ENCODE measurements at regions not wholly inside any gene's neighbourhood (a gene's known extent, or its start where the extent isn't known, plus 50 kb on each side); places are given as distances from the start of the nearest gene placed in this dataset.
"Not testable (repeated sequence)": the region's sequence is repeated elsewhere in the genome, so short reads cannot be mapped to it uniquely, and the experiment has no call there.

GRCh38 chr22:48782811-48783511 is 1044.7 kb downstream of the BRD1 start:
- peak; percentile 17 for DNase-seq

DNA sequence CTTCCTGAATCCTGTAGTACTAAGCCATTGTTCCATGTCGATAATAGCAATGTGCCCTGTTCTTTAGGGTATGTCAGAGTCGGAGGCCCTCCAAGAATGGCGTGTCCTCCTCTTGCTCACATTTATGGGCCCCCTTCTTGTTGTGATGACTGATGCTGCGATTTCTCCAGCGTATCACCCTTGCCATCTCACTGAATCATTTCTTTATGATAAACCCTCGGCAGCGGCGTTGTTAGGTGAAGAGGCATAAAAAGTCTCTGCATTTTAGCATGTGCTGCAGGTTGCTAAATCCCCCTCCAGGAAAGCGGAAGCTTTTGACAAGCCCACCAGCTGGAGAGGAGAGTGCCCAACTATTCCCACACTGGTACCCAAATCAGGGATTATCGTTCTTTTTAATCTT is 1045.3 kb downstream of the BRD1 start:
- no peak for DNase-seq

GRCh38 chr22:48781868-48782267 is 1045.8 kb downstream of the BRD1 start:
- DNase-seq, result no peak

GRCh38 chr22:48781391-48781790 is 1046.3 kb downstream of the BRD1 start:
- DNase-seq, result no peak

GRCh38 chr22:48780597-48781277 is 1046.9 kb downstream of the BRD1 start:
- no peak for DNase-seq

DNA sequence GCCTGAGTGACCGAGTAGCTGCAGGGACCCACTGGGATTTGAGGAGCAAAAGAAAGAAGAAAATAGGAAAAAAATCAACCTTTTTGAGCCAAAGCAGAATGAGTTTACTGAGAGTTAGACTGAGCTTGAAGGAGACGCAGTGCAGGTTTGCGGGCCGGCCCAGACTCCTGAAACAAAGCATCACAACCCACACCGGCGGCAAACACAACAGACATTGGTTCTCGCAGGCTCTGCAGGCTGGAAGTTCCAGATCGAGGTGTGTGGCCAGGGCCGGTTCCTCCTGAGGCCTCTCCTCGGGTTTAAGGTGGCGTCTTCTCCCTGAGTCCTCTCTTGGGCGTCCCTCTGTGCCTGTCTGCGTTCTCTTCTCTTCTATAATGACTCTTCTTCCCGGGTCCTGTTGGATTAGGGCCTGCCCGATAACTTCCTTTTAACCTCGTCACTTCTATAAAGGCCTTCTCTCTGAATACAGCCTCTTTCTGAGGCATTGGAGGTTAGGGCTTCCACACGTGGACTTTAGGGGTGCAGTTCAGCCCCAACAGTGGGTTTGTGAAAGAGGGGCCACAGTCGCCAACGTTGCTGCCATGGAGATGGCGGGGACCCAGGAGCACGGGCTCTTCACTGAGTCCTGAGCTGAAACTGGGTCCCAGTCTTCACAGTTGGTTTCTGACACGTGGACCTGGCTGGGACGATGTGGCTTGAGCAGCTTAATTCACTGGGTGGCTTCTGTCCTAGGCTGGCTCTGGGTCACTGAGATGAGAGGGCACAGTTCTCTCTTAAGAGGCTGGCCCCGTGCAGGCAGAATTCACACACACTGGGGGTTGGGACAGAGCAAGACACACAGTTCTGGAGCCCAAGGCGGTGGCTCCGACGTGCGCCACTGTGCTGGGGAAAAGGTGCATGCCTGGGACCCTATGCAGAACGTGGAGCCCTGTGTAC is 1047.7 kb downstream of the BRD1 start:
- no peak for DNase-seq

DNA sequence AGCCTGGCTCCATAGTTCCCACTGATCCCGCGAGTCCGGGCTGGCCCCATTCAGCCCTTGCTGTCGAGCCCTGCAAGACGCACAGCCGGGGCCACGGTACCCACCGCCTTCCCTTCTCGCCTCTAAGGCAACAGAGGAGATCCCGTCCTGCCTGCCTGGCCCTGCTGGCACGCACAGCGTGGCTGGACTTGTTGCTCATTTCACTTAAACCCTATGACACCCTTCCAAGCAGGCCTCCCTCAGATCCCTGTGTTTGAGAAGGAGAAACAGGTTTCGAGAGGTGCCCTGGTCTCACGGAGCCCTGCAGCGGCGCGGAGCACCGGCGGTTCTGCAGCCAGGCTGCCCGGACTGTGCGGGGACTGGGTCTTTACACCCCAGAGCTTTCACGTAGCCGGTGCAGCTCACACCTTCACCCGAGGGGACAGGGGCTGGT is 1048.4 kb downstream of the BRD1 start:
- DNase-seq, result no peak

DNA sequence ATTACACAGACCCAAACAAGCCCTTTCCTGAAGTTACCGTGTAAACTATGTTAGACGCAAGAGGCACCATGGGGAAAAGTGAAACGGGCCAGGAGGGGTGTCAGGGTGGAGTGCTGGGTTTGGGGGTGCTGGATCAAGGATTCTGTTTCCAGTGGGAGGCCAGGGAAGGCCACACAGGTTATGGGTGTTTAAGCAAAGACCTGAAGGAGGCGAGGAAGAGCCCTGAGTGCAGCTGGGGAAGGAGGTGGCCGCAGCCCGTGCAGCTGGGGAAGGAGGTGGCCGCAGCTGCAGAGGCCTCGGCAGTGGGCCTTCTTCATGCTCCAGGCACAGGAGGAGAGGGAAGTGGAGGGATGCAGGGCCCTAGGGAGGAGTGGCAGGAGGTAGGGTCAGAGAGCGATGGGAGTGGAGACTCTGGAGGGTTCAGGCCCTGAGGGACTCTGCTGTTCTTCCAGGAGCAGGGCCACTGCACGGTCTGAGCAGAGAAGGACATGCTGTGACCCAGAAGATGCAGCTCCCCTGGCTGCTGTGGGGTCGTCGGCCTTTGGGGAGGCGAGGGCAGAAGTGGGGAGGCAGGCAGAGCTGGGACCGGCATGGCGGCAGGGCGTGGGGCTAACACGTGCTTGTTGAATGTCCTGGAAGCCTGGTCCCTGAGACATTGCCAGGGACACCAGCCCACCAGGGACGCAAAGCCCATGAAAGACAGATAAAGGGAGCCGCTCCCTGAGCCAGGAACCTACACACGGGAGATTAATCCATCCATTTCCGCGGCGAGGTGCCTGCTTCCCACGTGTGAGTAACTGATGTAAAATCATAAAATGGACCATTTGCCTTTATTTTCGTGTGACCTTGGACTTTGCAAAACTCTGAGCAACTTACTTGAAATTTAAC is 1049.1 kb downstream of the BRD1 start:
- no peak for DNase-seq

DNA sequence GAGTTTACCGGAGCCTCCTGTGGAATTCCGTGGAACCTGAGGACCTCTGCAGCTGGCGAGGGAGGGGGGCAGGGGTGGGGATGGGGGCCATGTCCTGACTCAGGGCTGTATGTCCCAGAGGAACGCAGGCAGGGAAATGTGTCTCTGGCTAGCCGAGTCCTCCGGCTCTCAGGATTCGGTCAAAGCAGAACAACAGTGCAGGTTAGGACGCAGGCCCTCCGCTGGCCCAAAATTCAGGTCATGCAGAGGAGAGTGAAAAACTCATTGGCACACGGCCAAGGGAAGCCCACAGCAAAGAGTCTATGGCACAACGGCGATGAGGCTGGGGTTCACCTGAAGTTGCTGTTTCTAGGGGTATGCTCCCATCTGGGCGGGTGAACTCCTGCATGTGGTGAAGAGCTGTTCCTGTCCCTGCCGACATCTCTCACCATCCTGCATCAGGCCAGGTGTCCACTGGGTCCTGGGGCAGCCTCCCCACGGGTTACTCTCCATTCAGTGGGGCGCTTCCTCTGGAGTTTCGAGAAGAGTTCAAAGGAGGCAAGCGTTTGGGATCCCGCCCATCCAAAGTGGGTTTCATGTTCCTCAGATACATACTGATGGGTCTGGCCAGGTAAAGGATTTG is 1055.3 kb downstream of the BRD1 start:
- DNase-seq, result no peak

GRCh38 chr22:48765595-48765994 is 1062.1 kb downstream of the BRD1 start:
- DNase-seq, result no peak

DNA sequence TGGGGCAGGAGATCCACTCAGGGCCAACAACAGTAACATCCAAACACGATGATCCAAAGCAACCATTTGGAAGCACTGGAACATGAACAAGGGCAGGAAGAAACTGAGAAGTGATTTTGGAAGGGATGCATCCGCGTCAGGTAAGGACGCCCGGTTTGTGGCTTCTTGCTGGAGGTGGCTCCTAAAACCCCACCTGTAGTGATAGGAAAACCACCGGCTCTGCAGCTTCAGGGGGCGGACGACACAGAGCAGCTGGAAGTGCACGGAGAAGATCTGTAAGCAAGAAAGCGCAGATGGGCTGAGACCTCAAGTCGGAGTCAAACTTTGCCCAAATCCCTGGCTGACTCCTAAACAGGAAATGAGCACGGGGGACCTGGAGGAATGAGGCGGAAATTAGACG is 1066.1 kb downstream of the BRD1 start:
- no peak for DNase-seq

DNA sequence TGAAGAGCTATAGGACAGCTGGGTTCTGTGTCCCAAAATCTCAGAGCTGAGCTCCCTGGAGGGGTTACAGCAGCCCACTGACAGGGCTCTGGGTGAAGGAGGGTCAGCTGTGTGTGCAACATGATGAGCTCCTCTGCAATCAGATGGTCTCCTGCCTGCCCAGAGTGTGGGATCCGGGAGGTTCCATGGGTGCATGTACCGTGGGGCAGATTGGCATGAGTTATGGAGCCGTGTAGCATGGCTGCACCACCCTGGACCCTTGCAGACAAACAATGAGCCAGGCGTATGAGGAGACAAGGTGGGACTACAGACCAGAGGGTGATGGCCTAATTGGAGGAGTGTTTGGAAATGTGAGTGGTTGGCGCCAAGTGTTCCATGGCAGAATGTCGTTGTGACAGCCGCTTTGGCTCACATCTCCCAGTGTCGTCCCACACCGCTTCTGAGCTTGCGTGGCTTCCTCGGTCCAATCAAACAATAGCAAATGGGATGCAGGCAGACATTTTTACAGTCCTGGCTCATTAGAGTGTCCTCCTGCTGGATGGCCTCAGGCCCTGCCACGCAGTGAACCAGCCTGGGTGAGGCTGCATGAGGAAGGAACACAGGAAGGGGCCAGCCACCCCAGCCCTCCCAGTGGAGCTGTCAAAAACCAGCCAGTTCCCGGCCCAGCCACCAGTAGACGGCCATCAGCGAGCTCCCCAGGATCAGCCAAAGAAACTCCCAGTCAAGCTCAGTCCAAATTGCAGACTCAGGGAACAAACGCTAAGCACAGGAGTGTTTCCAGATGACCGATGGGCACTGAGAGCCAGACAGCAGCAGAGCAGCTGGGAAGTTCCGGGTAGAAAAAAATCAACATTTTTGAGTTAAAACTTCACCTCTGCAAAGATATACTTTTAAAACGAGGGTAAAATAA is 1066.9 kb downstream of the BRD1 start:
- DNase-seq, result no peak

DNA sequence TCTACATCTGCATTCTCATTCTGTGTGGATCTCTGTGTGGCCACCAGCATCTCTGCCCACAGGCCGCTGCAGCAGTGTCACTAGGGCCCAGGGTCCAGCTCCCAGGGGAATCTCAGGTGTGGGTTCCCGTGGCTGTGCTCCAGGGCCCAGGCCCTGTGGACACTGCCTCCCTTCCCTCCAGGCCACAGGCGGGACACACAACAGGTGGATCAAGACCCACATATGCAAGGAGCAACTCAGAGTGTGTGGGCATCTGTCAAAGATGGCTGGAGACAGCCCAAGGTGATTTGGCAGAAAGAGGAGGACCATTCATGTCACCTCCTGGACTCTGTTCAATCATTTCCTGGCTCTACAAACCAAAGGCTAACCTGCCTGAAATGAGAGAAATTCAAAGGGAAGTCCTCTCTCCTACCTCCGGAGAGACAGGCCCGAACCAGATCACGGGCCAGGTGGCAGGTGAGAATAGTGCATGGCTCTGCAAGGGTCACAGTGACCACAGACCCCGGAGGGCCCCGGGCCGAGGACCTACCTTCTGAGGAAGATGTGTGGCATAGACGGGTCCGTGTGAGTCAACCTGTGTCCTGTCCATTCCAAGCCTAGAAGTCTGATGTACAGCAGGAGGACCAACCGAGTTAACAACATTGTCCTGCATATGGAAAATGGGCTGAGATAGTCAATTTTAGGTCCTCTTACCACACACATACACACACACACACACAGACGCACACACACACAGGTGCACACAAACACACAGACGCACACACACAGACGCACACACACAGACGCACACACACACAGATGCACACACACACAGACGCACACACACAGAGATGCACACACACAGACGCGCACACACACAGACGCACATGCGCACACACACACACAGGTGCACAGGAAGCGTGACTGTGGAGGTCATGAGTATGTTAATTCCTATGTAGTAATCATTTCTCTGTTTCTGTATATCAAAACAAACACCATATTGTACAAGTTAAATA is 1068.5 kb downstream of the BRD1 start:
- no peak for DNase-seq

- DNase-seq, result peak; percentile 32
Measured at GRCh38 chr22:48757985-48758561, 1069.6 kb downstream of the BRD1 start.

DNA sequence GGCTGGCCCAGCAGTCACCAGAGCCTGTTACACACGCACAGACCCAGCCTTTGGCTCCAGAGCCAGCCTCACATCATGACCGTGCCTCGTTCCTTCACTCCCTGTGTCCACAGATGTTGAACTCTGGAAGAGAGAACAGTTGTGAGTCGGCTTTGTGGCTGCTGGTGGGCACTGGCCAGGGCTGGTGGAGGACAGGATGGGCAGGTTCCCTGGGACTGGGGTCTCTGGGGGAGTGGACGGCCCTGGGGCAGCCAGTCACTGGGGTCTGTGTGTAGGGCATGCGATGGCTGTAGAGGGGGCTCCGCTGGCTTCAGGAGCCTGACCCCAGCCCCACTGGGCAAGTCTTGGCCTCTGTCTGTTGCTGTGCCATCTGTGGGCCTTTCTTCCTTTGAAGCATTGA is 1070.1 kb downstream of the BRD1 start:
- no peak for DNase-seq

DNA sequence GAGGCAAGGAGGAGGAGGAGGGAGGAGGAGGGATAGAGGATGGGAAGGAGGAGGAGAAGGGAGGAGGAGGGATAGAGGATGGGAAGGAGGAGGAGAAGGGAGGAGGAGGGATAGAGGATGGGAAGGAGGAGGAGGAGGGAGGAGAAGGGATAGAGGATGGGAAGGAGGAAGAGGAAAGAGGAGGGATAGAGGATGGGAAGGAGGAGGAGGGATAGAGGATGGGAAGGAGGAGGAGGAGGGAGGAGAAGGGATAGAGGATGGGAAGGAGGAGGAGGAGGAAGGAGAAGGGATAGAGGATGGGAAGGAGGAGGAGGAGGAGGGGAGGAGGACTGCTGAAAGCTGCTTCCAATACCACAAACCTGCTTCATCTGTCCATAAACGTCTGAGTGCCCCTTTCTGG is 1070.5 kb downstream of the BRD1 start:
- not testable (repeated sequence) for DNase-seq

- no peak for DNase-seq
Measured at GRCh38 chr22:48756146-48757111, 1071.2 kb downstream of the BRD1 start.

Measured in NCI-H345 (cell line).